Erythroblast (primary cell): ENCODE measurements at regions not wholly inside any gene's neighbourhood (a gene's known extent, or its start where the extent isn't known, plus 50 kb on each side); places are given as distances from the start of the nearest gene placed in this dataset.

Experiments used
- GATA1 ChIP-seq: IDR thresholded peaks from 2 replicates; pipeline ENCODE4 v1.6.1; 2011; ENCODE audit warnings: low read depth, mild to moderate bottlenecking, control low read depth, low read length, moderate library complexity
- POLR2A ChIP-seq: IDR thresholded peaks from 2 replicates; pipeline ENCODE4 v1.6.1; 2011; ENCODE audit warnings: mild to moderate bottlenecking, low read length

DNA sequence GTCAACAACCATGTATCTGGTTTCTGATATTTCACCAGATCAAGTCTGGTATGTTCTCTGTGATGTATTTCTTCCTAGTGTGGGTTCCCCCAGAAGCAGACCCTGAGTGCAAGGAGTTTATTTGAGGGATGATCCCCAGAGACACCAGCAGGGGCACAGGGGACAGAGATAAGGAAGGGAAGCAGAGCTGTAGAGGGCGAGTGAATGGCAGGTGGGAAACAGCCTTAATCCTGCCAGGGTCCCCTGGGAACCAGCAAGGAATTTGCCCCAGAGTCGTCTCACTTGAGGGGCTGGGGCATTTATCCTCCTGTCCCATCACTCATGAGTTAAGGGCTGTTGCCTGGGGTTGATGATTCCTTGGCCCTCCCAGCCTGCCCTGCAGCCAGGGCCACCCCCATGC, 206.4 kb upstream of the BCOR start:
- TF ChIP-seq POLR2A (no peak), GATA1 (no peak)
